IPS-20b (cell line): ENCODE measurements at regions not wholly inside any gene's neighbourhood (a gene's known extent, or its start where the extent isn't known, plus 50 kb on each side); places are given as distances from the start of the nearest gene placed in this dataset.

Source experiments
- H3K27ac ChIP-seq: one replicate; pipeline ENCODE4 v1.5.1; 2013; ENCODE audit warnings: low read length
- H3K27me3 ChIP-seq: 2 replicates; pipeline ENCODE4 v1.6.1; 2013; ENCODE audit warnings: mild to moderate bottlenecking, low read length, inconsistent platforms; ENCODE audit not compliant: insufficient read depth
- H3K36me3 ChIP-seq: 2 replicates; pipeline ENCODE4 v1.6.1; 2013; ENCODE audit warnings: low read depth, mild to moderate bottlenecking, inconsistent platforms, low read length, moderate library complexity; ENCODE audit not compliant: insufficient read depth
- H3K4me1 ChIP-seq: 2 replicates; pipeline ENCODE4 v1.6.1; 2013; ENCODE audit warnings: mild to moderate bottlenecking, control low read depth, inconsistent platforms, low read length, moderate library complexity; ENCODE audit not compliant: insufficient read depth
- H3K4me3 ChIP-seq: 2 replicates; pipeline ENCODE4 v1.5.1; 2013; ENCODE audit warnings: mild to moderate bottlenecking, low read length, inconsistent platforms
- H3K9ac ChIP-seq: 2 replicates; pipeline ENCODE4 v1.6.1; 2013; ENCODE audit warnings: low read depth, mild to moderate bottlenecking, inconsistent platforms, low read length, moderate library complexity
- H3K9me3 ChIP-seq: 2 replicates; pipeline ENCODE4 v1.6.1; 2013; ENCODE audit warnings: mild to moderate bottlenecking, low read depth, low read length, inconsistent platforms; ENCODE audit not compliant: insufficient read depth

- no peak overlapping the region for H3K4me3 ChIP-seq
- H3K36me3 ChIP-seq: no peaks in the 10 kb centered on the region
- H3K9me3 ChIP-seq: no peaks in the 10 kb centered on the region
- H3K27ac ChIP-seq: no peak overlapping the region
- no peaks in the 10 kb centered on the region for H3K27me3 ChIP-seq
- peaks cover 18% of the 10 kb centered on the region; the same call in 1 of the 2 replicates for H3K4me1 ChIP-seq
- no peak overlapping the region for H3K9ac ChIP-seq
Observed at GRCh38 chr4:85368240-85368639, 106.7 kb upstream of the ARHGAP24 start.

GRCh38 chr4:85368932-85369331, 106.0 kb upstream of the ARHGAP24 start:
- H3K27ac ChIP-seq: no peak overlapping the region
- H3K4me1 ChIP-seq: peaks cover 18% of the 10 kb centered on the region; the same call in 1 of the 2 replicates
- H3K4me3 ChIP-seq: no peak overlapping the region
- H3K9me3 ChIP-seq: no peaks in the 10 kb centered on the region
- H3K9ac ChIP-seq: no peak overlapping the region
- H3K36me3 ChIP-seq: no peaks in the 10 kb centered on the region
- H3K27me3 ChIP-seq: no peaks in the 10 kb centered on the region

- no peak overlapping the region for H3K9ac ChIP-seq
- no peak overlapping the region for H3K4me3 ChIP-seq
- no peaks in the 10 kb centered on the region for H3K9me3 ChIP-seq
- peaks cover 18% of the 10 kb centered on the region; the same call in 1 of the 2 replicates for H3K4me1 ChIP-seq
- H3K27me3 ChIP-seq: no peaks in the 10 kb centered on the region
- H3K36me3 ChIP-seq: no peaks in the 10 kb centered on the region
- no peak overlapping the region for H3K27ac ChIP-seq
Observed at GRCh38 chr4:85369703-85370380, 105.1 kb upstream of the ARHGAP24 start.

GRCh38 chr4:85370400-85371032, 104.4 kb upstream of the ARHGAP24 start:
- peaks cover 18% of the 10 kb centered on the region; the same call in 1 of the 2 replicates for H3K4me1 ChIP-seq
- no peaks in the 10 kb centered on the region for H3K27me3 ChIP-seq
- no peak overlapping the region for H3K27ac ChIP-seq
- H3K9ac ChIP-seq: no peak overlapping the region
- no peak overlapping the region for H3K4me3 ChIP-seq
- H3K9me3 ChIP-seq: no peaks in the 10 kb centered on the region
- no peaks in the 10 kb centered on the region for H3K36me3 ChIP-seq

- Histone ChIP-seq H3K9ac (no peak overlapping the region), H3K27me3 (no peaks in the 10 kb centered on the region), H3K36me3 (no peaks in the 10 kb centered on the region), H3K4me3 (no peak overlapping the region), H3K9me3 (no peaks in the 10 kb centered on the region), H3K27ac (no peak overlapping the region), H3K4me1 (peaks cover 11% of the 10 kb centered on the region; the same call in 1 of the 2 replicates)
Observed at GRCh38 chr4:85372966-85373365, 102.0 kb upstream of the ARHGAP24 start.

GRCh38 chr4:85376285-85376684, 98.7 kb upstream of the ARHGAP24 start:
- Histone ChIP-seq H3K27ac (no peak overlapping the region), H3K9me3 (no peaks in the 10 kb centered on the region), H3K36me3 (no peaks in the 10 kb centered on the region), H3K9ac (no peak overlapping the region), H3K4me3 (no peak overlapping the region), H3K4me1 (no peaks in the 10 kb centered on the region), H3K27me3 (no peaks in the 10 kb centered on the region)

GRCh38 chr4:85381968-85382367, 93.0 kb upstream of the ARHGAP24 start:
- H3K27me3 ChIP-seq: no peaks in the 10 kb centered on the region
- no peak overlapping the region for H3K4me3 ChIP-seq
- H3K27ac ChIP-seq: no peak overlapping the region
- no peaks in the 10 kb centered on the region for H3K36me3 ChIP-seq
- H3K9ac ChIP-seq: no peak overlapping the region
- no peaks in the 10 kb centered on the region for H3K4me1 ChIP-seq
- H3K9me3 ChIP-seq: no peaks in the 10 kb centered on the region

- Histone ChIP-seq H3K9me3 (no peaks in the 10 kb centered on the region), H3K27ac (no peak overlapping the region)
Observed at GRCh38 chr4:85391071-85391470, 83.9 kb upstream of the ARHGAP24 start.

GRCh38 chr4:85391589-85392410, 83.2 kb upstream of the ARHGAP24 start:
- Histone ChIP-seq H3K4me3 (no peak overlapping the region), H3K27ac (no peak overlapping the region), H3K9me3 (no peaks in the 10 kb centered on the region), H3K27me3 (no peaks in the 10 kb centered on the region), H3K4me1 (no peaks in the 10 kb centered on the region), H3K36me3 (no peaks in the 10 kb centered on the region), H3K9ac (no peak overlapping the region)

More at GRCh38 chr4:85391071-85391470, 83.9 kb upstream of the ARHGAP24 start:
- Histone ChIP-seq H3K27me3 (no peaks in the 10 kb centered on the region), H3K36me3 (no peaks in the 10 kb centered on the region), H3K4me3 (no peak overlapping the region), H3K9ac (no peak overlapping the region), H3K4me1 (no peaks in the 10 kb centered on the region)

GRCh38 chr4:85393201-85393600, 81.7 kb upstream of the ARHGAP24 start:
- Histone ChIP-seq H3K4me1 (no peaks in the 10 kb centered on the region), H3K27me3 (no peaks in the 10 kb centered on the region), H3K4me3 (no peak overlapping the region), H3K36me3 (no peaks in the 10 kb centered on the region), H3K27ac (no peak overlapping the region), H3K9me3 (no peaks in the 10 kb centered on the region), H3K9ac (no peak overlapping the region)

GRCh38 chr4:85398276-85398675, 76.7 kb upstream of the ARHGAP24 start:
- no peaks in the 10 kb centered on the region for H3K9me3 ChIP-seq
- H3K27ac ChIP-seq: no peak overlapping the region
- H3K4me3 ChIP-seq: no peak overlapping the region
- no peaks in the 10 kb centered on the region for H3K36me3 ChIP-seq
- H3K4me1 ChIP-seq: no peaks in the 10 kb centered on the region; the same call in 1 of the 2 replicates
- H3K27me3 ChIP-seq: no peaks in the 10 kb centered on the region
- no peak overlapping the region for H3K9ac ChIP-seq
